ENCODE measurements at regions not wholly inside any gene's neighbourhood (a gene's known extent, or its start where the extent isn't known, plus 50 kb on each side); places are given as distances from the start of the nearest gene placed in this dataset.

- TF ChIP-seq EP300 (IDR thresholded peaks at IDR 0.05; ENCODE audit: borderline replicate concordance) = no peak
- TF ChIP-seq TAF1 (IDR thresholded peaks at IDR 0.05; ENCODE audit: low read depth) = no peak
- TF ChIP-seq CEBPB (IDR thresholded peaks at IDR 0.05) = no peak
- TF ChIP-seq MAX (IDR thresholded peaks at IDR 0.05) = no peak
- no peak for TF ChIP-seq ZBTB7A (IDR thresholded peaks at IDR 0.05; ENCODE audit: low read depth)
- no peak for TF ChIP-seq RAD21 (IDR thresholded peaks at IDR 0.05; ENCODE audit: low read depth)
- TF ChIP-seq EGR1 (IDR thresholded peaks at IDR 0.05) = no peak
Observed at GRCh38 chr6:95686895-95687294, 109.6 kb downstream of the MANEA start.

Measured in Ishikawa (cell line).